ENCODE measurements at regions not wholly inside any gene's neighbourhood (a gene's known extent, or its start where the extent isn't known, plus 50 kb on each side); places are given as distances from the start of the nearest gene placed in this dataset.
"Not testable (repeated sequence)": the region's sequence is repeated elsewhere in the genome, so short reads cannot be mapped to it uniquely, and the experiment has no call there.

DNA sequence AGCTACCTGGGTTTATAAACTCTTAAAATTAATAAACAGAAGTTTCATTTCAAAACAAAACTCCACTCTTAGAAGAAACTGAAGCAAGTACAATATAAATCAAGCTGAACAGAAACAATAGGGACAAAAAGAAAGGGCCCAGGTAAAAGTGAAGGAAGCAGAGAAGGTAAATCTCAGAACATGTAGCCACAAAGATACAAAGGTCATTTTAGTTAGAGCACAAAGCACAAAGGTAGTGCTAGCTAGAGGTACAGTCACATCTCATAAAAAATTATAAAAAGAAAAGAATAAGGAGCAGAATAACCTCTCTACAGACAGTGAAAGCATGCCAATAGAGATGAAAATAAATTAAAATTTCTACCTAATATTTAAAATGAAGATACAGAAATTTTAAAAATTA lies 90.4 kb upstream of the C5orf63 start:
- TF ChIP-seq, protein P1, sequence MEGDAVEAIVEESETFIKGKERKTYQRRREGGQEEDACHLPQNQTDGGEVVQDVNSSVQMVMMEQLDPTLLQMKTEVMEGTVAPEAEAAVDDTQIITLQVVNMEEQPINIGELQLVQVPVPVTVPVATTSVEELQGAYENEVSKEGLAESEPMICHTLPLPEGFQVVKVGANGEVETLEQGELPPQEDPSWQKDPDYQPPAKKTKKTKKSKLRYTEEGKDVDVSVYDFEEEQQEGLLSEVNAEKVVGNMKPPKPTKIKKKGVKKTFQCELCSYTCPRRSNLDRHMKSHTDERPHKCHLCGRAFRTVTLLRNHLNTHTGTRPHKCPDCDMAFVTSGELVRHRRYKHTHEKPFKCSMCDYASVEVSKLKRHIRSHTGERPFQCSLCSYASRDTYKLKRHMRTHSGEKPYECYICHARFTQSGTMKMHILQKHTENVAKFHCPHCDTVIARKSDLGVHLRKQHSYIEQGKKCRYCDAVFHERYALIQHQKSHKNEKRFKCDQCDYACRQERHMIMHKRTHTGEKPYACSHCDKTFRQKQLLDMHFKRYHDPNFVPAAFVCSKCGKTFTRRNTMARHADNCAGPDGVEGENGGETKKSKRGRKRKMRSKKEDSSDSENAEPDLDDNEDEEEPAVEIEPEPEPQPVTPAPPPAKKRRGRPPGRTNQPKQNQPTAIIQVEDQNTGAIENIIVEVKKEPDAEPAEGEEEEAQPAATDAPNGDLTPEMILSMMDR (IDR thresholded peaks at IDR 0.05): no peak
- no peaks in the 10 kb centered on the region for H3K9me3 ChIP-seq
- no peaks in the 10 kb centered on the region for H3K36me3 ChIP-seq
- H3K4me1 ChIP-seq: no peaks in the 10 kb centered on the region
- no peak overlapping the region for H3K4me3 ChIP-seq
- H3K27ac ChIP-seq: no peak overlapping the region
- intact Hi-C loops (cut with DNase I; ENCODE audit: low total_unique reads): no loop called here
- DNase-seq: no peak
- H3K27me3 ChIP-seq: no peaks in the 10 kb centered on the region

DNA sequence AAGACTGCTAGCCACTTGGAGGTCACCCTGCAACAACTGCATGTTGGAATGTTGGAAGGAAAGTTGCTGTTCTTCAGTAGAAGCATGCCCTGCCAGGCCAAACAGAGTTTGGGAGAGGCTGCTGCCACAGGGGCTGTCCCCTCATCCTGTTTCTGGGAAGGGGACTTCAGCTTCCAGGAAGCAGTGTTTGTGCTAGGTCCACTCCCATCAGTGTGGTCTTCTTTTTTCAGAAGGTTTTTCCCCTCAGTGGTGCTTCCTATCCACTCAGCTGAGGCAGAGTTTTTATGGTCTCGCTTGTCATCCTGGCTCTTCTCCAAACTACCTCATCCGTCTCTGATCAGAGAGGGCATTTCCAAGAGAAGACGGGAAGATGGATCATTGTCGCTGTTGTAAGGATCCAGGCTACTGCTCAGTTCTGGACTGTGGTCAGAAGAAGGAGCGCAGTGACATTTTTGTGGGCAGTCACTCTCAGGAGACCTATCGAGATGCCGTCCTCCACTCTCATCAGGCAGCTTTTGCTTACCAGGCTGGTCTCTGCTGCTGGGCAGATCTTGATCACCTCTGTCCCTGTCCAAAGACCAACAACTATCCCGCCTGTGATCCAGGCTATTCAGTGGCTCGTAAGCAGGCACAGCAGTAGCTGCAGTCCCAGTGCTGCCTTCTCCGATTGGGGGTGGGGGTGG lies 97.8 kb upstream of the C5orf63 start:
- DNase-seq: no peak
- intact Hi-C loops (cut with DNase I; ENCODE audit: low total_unique reads): no loop called here
- no peaks in the 10 kb centered on the region for H3K4me1 ChIP-seq
- no peak overlapping the region for H3K27ac ChIP-seq
- TF ChIP-seq POLR2A (IDR thresholded peaks at IDR 0.05) (no peak), POLR2AphosphoS5 (IDR thresholded peaks at IDR 0.05) (no peak), EP300 (IDR thresholded peaks at IDR 0.05) (no peak)
- TF ChIP-seq, protein P1 (IDR thresholded peaks at IDR 0.05): no peak
- no peak overlapping the region for H3K4me3 ChIP-seq
- peaks cover 0 to 16% (median 11%) of the 10 kb centered on the region in 4 donors for H3K9me3 ChIP-seq
- no peaks in the 10 kb centered on the region for H3K27me3 ChIP-seq
- 91 to 95% (median 94%) methylated on average over 10 of the region's 10 CpGs for WGBS, 5 donors
- no peaks in the 10 kb centered on the region for H3K36me3 ChIP-seq

DNA sequence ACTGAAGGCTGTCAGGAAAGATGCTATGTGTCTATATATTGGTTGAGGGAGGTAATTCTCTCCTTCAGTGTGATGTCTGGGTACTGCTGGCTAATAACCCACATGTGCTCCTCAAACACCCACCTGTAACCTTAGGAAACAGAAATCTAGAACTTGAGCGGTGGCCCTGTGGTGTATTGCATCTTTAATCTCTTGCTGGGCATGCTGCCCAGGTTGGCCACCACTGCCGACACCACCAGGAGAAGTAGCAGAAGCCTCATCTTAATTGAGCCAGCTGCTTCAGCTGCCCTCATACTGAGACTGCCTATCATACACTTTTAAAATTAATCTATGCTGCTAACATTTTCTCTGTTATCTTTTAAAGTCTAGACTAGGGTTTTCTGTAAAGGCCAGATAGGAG lies 103.5 kb upstream of the C5orf63 start:
- no peaks in the 10 kb centered on the region for H3K36me3 ChIP-seq
- WGBS, 5 donors: 53 to 78% (median 68%) methylated on average over 2 of the region's 2 CpGs
- intact Hi-C loops (cut with DNase I; ENCODE audit: low total_unique reads): no loop called here
- no peak overlapping the region for H3K27ac ChIP-seq
- H3K9me3 ChIP-seq: peaks cover 0 to 16% (median 11%) of the 10 kb centered on the region in 4 donors
- H3K4me1 ChIP-seq: no peaks in the 10 kb centered on the region
- no peak for DNase-seq
- no peak overlapping the region for H3K4me3 ChIP-seq
- TF ChIP-seq POLR2A (IDR thresholded peaks at IDR 0.05) (no peak), EP300 (IDR thresholded peaks at IDR 0.05) (no peak), POLR2AphosphoS5 (IDR thresholded peaks at IDR 0.05) (no peak)
- TF ChIP-seq, protein P1 (IDR thresholded peaks at IDR 0.05): no peak
- H3K27me3 ChIP-seq: no peaks in the 10 kb centered on the region

DNA sequence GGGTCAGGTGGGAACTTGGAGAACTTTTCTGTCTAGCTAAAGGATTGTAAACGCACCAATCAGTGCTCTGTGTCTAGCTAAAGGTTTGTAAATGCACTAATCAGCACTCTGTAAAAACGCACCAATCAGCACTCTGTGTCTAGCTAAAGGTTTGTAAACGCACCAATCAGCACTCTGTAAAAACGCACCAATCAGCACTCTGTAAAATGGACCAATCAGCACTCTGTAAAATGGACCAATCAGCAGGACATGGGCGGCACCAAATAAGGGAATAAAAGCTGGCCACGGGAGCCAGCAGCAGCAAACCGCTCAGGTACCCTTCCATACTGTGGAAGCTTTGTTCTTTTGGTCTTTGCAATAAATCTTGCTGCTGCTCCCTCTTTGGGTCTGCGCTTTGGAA lies 108.0 kb upstream of the MEGF10 start:
- H3K27me3 ChIP-seq: not testable (repeated sequence)

DNA sequence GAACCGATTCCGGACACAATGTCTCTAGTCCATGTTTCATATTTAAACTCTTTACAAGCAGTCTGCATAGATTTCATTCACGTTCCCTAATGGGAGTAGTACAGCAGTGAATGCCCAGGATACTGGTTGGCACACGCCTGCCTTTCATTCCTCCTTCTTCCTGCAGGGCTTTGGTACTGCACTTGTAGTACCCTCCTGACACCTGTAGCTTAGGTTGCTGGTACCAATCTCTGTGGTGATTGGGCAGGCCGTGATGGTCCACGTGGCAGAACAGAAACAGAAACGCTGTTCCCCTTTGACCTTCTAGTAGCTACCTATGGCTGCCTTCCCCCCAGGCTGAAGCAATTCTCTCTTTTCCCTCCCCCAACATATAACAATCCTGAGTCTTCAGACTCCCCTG lies 107.3 kb upstream of the MEGF10 start:
- TF ChIP-seq EP300 (IDR thresholded peaks at IDR 0.05): no peak
- TF ChIP-seq, protein P1 (IDR thresholded peaks at IDR 0.05): no peak
- DNase-seq: no peak
- 85 to 92% (median 90%) methylated on average over 7 of the region's 7 CpGs for WGBS, 5 donors
- H3K36me3 ChIP-seq: no peaks in the 10 kb centered on the region
- H3K4me1 ChIP-seq: no peaks in the 10 kb centered on the region
- no peaks in the 10 kb centered on the region for H3K27me3 ChIP-seq
- intact Hi-C loops (cut with DNase I; ENCODE audit: low total_unique reads): no loop called here
- H3K9me3 ChIP-seq: no peaks in the 10 kb centered on the region
- H3K4me3 ChIP-seq: no peak overlapping the region
- H3K27ac ChIP-seq: no peak overlapping the region

More for the DNA sequence above, 108.0 kb upstream of the MEGF10 start:
- H3K36me3 ChIP-seq; DNase-seq; intact Hi-C loops (cut with DNase I; ENCODE audit: low total_unique reads); H3K27ac ChIP-seq; H3K4me3 ChIP-seq; H3K9me3 ChIP-seq; H3K4me1 ChIP-seq: not testable (repeated sequence)
- WGBS, 5 donors: 90 to 94% (median 93%) methylated on average over 8 of the region's 8 CpGs

Data from stomach (tissue), 8 donors.